OCI-M2 (cell line): ENCODE measurements at regions not wholly inside any gene's neighbourhood (a gene's known extent, or its start where the extent isn't known, plus 50 kb on each side); places are given as distances from the start of the nearest gene placed in this dataset.

Experiments used
- DNase-seq: peaks from one replicate; lab custom pipeline; 2025; ENCODE audit not compliant: unreplicated experiment; lab: John Stamatoyannopoulos, UW

- no peak for DNase-seq
Observed at GRCh38 chr9:12613071-12613470, 80.1 kb upstream of the TYRP1 start.

- DNase-seq = no peak
Observed at GRCh38 chr9:12614488-12614887, 78.7 kb upstream of the TYRP1 start.

GRCh38 chr9:12618956-12619355 lies 74.2 kb upstream of the TYRP1 start:
- DNase-seq = no peak

GRCh38 chr9:12625844-12626243 lies 67.3 kb upstream of the TYRP1 start:
- DNase-seq = no peak

GRCh38 chr9:12627096-12627495 lies 66.1 kb upstream of the TYRP1 start:
- DNase-seq = no peak

- DNase-seq = no peak
Observed at GRCh38 chr9:12628546-12628945, 64.6 kb upstream of the TYRP1 start.

GRCh38 chr9:12629067-12629466 lies 64.1 kb upstream of the TYRP1 start:
- DNase-seq = no peak

GRCh38 chr9:12631866-12632265 lies 61.3 kb upstream of the TYRP1 start:
- no peak for DNase-seq

- no peak for DNase-seq
Observed at GRCh38 chr9:12633016-12633765, 60.0 kb upstream of the TYRP1 start.

GRCh38 chr9:12640016-12640587 lies 53.1 kb upstream of the TYRP1 start:
- no peak for DNase-seq

GRCh38 chr9:12640866-12641636 lies 52.1 kb upstream of the TYRP1 start:
- DNase-seq = no peak
